GM12878 (cell line): ENCODE measurements at regions not wholly inside any gene's neighbourhood (a gene's known extent, or its start where the extent isn't known, plus 50 kb on each side); places are given as distances from the start of the nearest gene placed in this dataset.

Experiments
- SPI1 ChIP-seq: IDR thresholded peaks from 2 replicates; pipeline ENCODE4 v1.6.1; 2011; ENCODE audit warnings: low read depth, mild to moderate bottlenecking, low read length, moderate library complexity, borderline replicate concordance; ENCODE audit not compliant: insufficient read depth
- YY1 ChIP-seq: IDR thresholded peaks from 2 replicates; pipeline ENCODE4 v1.6.1; 2011; ENCODE audit warnings: low read depth, mild to moderate bottlenecking, low read length
- TF ChIP-seq, protein P1 (sequence below): fragments of 450-650 bp; IDR thresholded peaks from 2 replicates; pipeline ENCODE4 v1.6.1; 2016; ENCODE audit warnings: mild to moderate bottlenecking
- TF ChIP-seq, protein P2 (sequence below): fragments of 450-650 bp; formaldehyde crosslinking; IDR thresholded peaks from 2 replicates; pipeline ENCODE4 v1.4.0; 2020; ENCODE audit warnings: mild to moderate bottlenecking, moderate library complexity

- TF ChIP-seq, protein P1, sequence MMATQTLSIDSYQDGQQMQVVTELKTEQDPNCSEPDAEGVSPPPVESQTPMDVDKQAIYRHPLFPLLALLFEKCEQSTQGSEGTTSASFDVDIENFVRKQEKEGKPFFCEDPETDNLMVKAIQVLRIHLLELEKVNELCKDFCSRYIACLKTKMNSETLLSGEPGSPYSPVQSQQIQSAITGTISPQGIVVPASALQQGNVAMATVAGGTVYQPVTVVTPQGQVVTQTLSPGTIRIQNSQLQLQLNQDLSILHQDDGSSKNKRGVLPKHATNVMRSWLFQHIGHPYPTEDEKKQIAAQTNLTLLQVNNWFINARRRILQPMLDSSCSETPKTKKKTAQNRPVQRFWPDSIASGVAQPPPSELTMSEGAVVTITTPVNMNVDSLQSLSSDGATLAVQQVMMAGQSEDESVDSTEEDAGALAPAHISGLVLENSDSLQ, result no peak
- no peak for TF ChIP-seq SPI1
- no peak for TF ChIP-seq YY1
- TF ChIP-seq, protein P2, sequence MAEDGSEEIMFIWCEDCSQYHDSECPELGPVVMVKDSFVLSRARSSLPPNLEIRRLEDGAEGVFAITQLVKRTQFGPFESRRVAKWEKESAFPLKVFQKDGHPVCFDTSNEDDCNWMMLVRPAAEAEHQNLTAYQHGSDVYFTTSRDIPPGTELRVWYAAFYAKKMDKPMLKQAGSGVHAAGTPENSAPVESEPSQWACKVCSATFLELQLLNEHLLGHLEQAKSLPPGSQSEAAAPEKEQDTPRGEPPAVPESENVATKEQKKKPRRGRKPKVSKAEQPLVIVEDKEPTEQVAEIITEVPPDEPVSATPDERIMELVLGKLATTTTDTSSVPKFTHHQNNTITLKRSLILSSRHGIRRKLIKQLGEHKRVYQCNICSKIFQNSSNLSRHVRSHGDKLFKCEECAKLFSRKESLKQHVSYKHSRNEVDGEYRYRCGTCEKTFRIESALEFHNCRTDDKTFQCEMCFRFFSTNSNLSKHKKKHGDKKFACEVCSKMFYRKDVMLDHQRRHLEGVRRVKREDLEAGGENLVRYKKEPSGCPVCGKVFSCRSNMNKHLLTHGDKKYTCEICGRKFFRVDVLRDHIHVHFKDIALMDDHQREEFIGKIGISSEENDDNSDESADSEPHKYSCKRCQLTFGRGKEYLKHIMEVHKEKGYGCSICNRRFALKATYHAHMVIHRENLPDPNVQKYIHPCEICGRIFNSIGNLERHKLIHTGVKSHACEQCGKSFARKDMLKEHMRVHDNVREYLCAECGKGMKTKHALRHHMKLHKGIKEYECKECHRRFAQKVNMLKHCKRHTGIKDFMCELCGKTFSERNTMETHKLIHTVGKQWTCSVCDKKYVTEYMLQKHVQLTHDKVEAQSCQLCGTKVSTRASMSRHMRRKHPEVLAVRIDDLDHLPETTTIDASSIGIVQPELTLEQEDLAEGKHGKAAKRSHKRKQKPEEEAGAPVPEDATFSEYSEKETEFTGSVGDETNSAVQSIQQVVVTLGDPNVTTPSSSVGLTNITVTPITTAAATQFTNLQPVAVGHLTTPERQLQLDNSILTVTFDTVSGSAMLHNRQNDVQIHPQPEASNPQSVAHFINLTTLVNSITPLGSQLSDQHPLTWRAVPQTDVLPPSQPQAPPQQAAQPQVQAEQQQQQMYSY (CRISPR knock-in tag), result no peak
These were observed 159.9 kb upstream of the MGMT start for GRCh38 chr10:129307141-129307540.
